HEK293T (cell line): ENCODE measurements at regions not wholly inside any gene's neighbourhood (a gene's known extent, or its start where the extent isn't known, plus 50 kb on each side); places are given as distances from the start of the nearest gene placed in this dataset.
"Not testable (repeated sequence)": the region's sequence is repeated elsewhere in the genome, so short reads cannot be mapped to it uniquely, and the experiment has no call there.

Source experiments
- CTCF ChIA-PET: fragments of 350-600 bp; formaldehyde crosslinking; extraction: SDS; loops from one replicate; lab custom pipeline; 2021; ENCODE audit warnings: antibody characterized with exemption, inconsistent platforms; lab: Yijun Ruan, JAX
- POLR2A ChIA-PET: fragments of 350-600 bp; formaldehyde crosslinking; extraction: SDS; loops from one replicate; lab custom pipeline; 2020; ENCODE audit warnings: antibody characterized with exemption, inconsistent platforms; lab: Yijun Ruan, JAX
- DNase-seq: peaks from one replicate; pipeline ENCODE4 v3.0.0; 2012; ENCODE audit warnings: mixed read lengths; ENCODE audit errors: extremely low spot score
- ARNT ChIP-seq: fragments of 450-650 bp; IDR thresholded peaks from 2 replicates; pipeline ENCODE4 v1.6.1; 2017; ENCODE audit warnings: mild to moderate bottlenecking
- BHLHE40 ChIP-seq: fragments of 450-650 bp; IDR thresholded peaks from 2 replicates; pipeline ENCODE4 v1.6.1; 2016; ENCODE audit warnings: mild to moderate bottlenecking, moderate library complexity, borderline replicate concordance
- CTBP1 ChIP-seq: fragments of 450-650 bp; IDR thresholded peaks from 2 replicates; pipeline ENCODE4 v1.6.1; 2016; ENCODE audit warnings: borderline replicate concordance
- ELF4 ChIP-seq: fragments of 450-650 bp; IDR thresholded peaks from 2 replicates; pipeline ENCODE4 v1.6.1; 2017; ENCODE audit warnings: antibody characterized with exemption
- FOXA1 ChIP-seq: fragments of 450-650 bp; IDR thresholded peaks from 2 replicates; pipeline ENCODE4 v1.6.1; 2016; ENCODE audit warnings: mild to moderate bottlenecking
- FOXK2 ChIP-seq: fragments of 450-650 bp; IDR thresholded peaks from 2 replicates; pipeline ENCODE4 v1.6.1; 2016; ENCODE audit warnings: mild to moderate bottlenecking
- FOXM1 ChIP-seq: fragments of 450-650 bp; IDR thresholded peaks from 2 replicates; pipeline ENCODE4 v1.6.1; 2017; ENCODE audit warnings: mild to moderate bottlenecking, borderline replicate concordance
- HDGF ChIP-seq: fragments of 450-650 bp; IDR thresholded peaks from 2 replicates; pipeline ENCODE4 v1.6.1; 2017; ENCODE audit warnings: antibody characterized with exemption, borderline replicate concordance
- L3MBTL2 ChIP-seq: fragments of 450-650 bp; conservative IDR thresholded peaks from 2 replicates; pipeline ENCODE4 v1.6.1; 2016; ENCODE audit warnings: mild to moderate bottlenecking
- LEF1 ChIP-seq: fragments of 450-650 bp; IDR thresholded peaks from 2 replicates; pipeline ENCODE4 v1.6.1; 2017; ENCODE audit warnings: mild to moderate bottlenecking, borderline replicate concordance
- NFRKB ChIP-seq: fragments of 450-650 bp; IDR thresholded peaks from 2 replicates; pipeline ENCODE4 v1.6.1; 2016; ENCODE audit warnings: mild to moderate bottlenecking, moderate library complexity
- PKNOX1 ChIP-seq: fragments of 450-650 bp; IDR thresholded peaks from 2 replicates; pipeline ENCODE4 v1.6.1; 2016
- SP1 ChIP-seq: fragments of 450-650 bp; IDR thresholded peaks from 2 replicates; pipeline ENCODE4 v1.6.1; 2017
- SUZ12 ChIP-seq: fragments of 450-650 bp; IDR thresholded peaks from 2 replicates; pipeline ENCODE4 v1.6.1; 2016; ENCODE audit warnings: mild to moderate bottlenecking
- TARDBP ChIP-seq: fragments of 450-650 bp; IDR thresholded peaks from 2 replicates; pipeline ENCODE4 v1.6.1; 2016
- ZNF384 ChIP-seq: fragments of 450-650 bp; IDR thresholded peaks from 2 replicates; pipeline ENCODE4 v1.6.1; 2016

- no peak for DNase-seq
- CTCF ChIA-PET = no interaction called here
- POLR2A ChIA-PET = no interaction called here
- TF ChIP-seq NFRKB (no peak), L3MBTL2 (no peak), LEF1 (no peak), ELF4 (no peak)
These were observed 165.7 kb downstream of the NPR3 start for GRCh38 chr5:32876791-32877190.

GRCh38 chr5:32879364-32879763 lies 168.2 kb downstream of the NPR3 start:
- CTCF ChIA-PET, POLR2A ChIA-PET: not testable (repeated sequence)

GRCh38 chr5:32880796-32881195 lies 169.7 kb downstream of the NPR3 start:
- POLR2A ChIA-PET = no interaction called here
- CTCF ChIA-PET = no interaction called here
- no peak for DNase-seq
- TF ChIP-seq SUZ12 (no peak), ZNF384 (no peak), BHLHE40 (no peak), PKNOX1 (no peak), LEF1 (no peak), NFRKB (no peak), CTBP1 (no peak), FOXK2 (no peak), FOXM1 (no peak), ARNT (no peak), SP1 (no peak), FOXA1 (no peak), L3MBTL2 (no peak), HDGF (no peak), TARDBP (no peak), ELF4 (no peak)

More at GRCh38 chr5:32879364-32879763, 168.2 kb downstream of the NPR3 start:
- not testable (repeated sequence) for DNase-seq

GRCh38 chr5:32887390-32887789 lies 176.3 kb downstream of the NPR3 start:
- ChIA-PET POLR2A (no interaction called here), CTCF (no interaction called here)
- no peak for DNase-seq
- TF ChIP-seq ELF4 (no peak), NFRKB (no peak), PKNOX1 (no peak), FOXM1 (no peak), FOXK2 (no peak), BHLHE40 (no peak), LEF1 (no peak), ZNF384 (no peak), CTBP1 (no peak), SUZ12 (no peak), HDGF (no peak), TARDBP (no peak), L3MBTL2 (no peak), SP1 (no peak), FOXA1 (no peak), ARNT (no peak)

GRCh38 chr5:32889078-32889477 lies 178.0 kb downstream of the NPR3 start:
- no peak for TF ChIP-seq BHLHE40
- no peak for TF ChIP-seq LEF1
- no peak for TF ChIP-seq HDGF
- TF ChIP-seq ARNT = no peak
- no peak for TF ChIP-seq CTBP1
- no peak for TF ChIP-seq SP1
- no peak for DNase-seq
- CTCF ChIA-PET = no interaction called here
- POLR2A ChIA-PET = no interaction called here

- ChIA-PET CTCF (no interaction called here), POLR2A (no interaction called here)
- TF ChIP-seq FOXK2 (no peak), FOXA1 (no peak), LEF1 (no peak), ELF4 (no peak), NFRKB (no peak), ZNF384 (no peak), BHLHE40 (no peak), SP1 (no peak), HDGF (no peak), FOXM1 (no peak), SUZ12 (no peak), ARNT (no peak), CTBP1 (no peak), TARDBP (no peak)
- DNase-seq = no peak
These were observed 192.5 kb downstream of the NPR3 start for GRCh38 chr5:32903613-32904012.

- TF ChIP-seq FOXA1 (no peak), ELF4 (no peak), L3MBTL2 (no peak), SUZ12 (no peak), PKNOX1 (no peak), NFRKB (no peak), HDGF (no peak), ARNT (no peak), FOXK2 (no peak), FOXM1 (no peak), LEF1 (no peak), ZNF384 (no peak), CTBP1 (no peak), SP1 (no peak), TARDBP (no peak), BHLHE40 (no peak)
- ChIA-PET POLR2A (no interaction called here), CTCF (no interaction called here)
- DNase-seq = no peak
These were observed 197.5 kb downstream of the NPR3 start for GRCh38 chr5:32908641-32909040.
